ENCODE measurements at regions not wholly inside any gene's neighbourhood (a gene's known extent, or its start where the extent isn't known, plus 50 kb on each side); places are given as distances from the start of the nearest gene placed in this dataset.

- DNase-seq = no peak
These were observed 58.8 kb downstream of the SPRY1 start for GRCh38 chr4:123455360-123455759.

DNA sequence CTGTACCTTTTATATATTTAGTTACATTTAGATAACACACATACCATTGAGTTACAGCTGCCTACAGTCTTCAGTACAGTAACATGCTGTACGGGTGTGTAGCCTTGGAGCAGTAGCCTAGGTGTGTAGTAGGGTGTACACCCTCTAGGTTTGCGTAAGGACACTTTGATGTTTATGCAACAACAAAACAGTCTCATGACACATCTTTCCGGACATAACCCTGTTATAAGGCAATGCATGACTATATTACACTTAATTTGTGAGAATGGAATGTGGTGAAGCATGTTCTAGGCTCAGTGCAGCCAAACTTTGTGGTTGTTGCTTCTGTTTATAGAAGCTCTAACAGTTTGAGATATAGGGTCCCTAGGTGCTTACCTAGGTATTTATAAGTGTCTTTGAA is 65.4 kb downstream of the SPRY1 start:
- no peak for DNase-seq

GRCh38 chr4:123463869-123464268 is 67.3 kb downstream of the SPRY1 start:
- DNase-seq = no peak

DNA sequence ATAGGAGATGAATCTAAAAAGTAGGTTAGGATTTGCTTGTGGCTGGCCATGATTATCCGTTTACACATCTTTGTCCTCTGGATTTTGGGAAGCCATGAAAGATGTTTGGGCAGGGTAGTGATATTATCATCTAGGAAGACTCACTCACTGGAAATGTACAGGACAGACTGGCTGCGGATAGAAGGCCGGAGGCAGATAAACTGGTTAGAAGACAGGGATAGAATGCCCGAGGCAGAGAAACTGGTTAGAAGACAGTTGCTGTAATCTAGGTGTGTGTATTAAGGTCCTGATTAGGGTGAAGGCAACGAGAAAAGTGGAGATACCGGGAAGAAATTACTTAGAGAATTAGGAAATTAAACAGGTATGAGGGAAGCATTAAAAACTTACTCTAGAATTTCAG is 68.8 kb downstream of the SPRY1 start:
- no peak for DNase-seq

DNA sequence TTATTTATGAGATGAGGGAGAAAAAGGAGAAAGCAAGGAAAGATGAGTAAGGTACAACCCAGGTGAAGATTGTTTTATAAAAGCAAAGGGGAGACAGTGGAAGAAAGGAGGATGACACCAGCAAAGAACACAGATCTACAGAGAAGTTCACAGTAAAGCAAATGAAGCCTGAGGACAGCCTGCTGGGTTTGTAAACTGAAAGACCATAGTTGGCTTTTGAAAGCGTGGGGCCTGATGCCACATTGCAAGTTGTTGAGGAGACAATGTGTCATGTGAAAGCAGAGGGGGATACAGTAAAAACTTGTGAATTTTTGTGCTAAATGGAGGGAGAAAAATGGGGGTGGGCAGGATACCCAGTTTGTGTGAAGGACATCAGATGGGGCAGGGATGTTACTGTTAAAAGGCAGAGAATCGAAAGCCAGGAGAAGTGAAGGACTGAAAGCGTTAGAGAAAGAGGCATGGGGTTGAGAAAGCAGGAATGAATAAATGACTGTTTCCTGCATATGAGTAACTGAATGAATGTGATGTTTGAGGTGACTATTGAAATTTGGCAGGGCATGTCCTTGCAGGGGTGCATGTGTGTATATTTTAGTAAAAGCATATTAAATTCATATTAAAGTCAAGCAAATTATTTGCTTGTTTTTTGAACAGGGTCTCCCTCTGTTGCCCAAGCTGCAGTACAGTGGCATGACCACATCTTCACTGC is 69.6 kb downstream of the SPRY1 start:
- no peak for DNase-seq

- DNase-seq = no peak
These were observed 72.0 kb downstream of the SPRY1 start for GRCh38 chr4:123468479-123469031.

DNA sequence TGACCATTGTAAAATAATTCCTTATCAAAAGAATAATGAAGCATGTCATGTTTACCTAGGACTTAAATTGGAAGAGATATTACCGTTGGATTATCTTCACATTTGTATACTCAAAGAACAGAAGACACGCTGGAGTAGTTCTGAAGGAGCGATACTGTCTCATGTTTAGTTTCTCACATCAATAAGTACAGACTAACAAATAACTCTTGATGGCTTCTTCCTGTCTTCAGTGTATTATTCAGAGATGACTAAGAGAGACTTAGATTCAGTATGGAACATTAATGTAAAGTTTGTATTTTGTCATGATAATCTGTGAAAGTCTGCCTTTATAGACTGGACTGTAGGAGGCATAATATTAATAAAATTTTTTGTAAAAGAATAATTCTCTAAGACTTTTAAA is 72.7 kb downstream of the SPRY1 start:
- no peak for DNase-seq

GRCh38 chr4:123469696-123470095 is 73.1 kb downstream of the SPRY1 start:
- DNase-seq = no peak

- no peak for DNase-seq
These were observed 74.0 kb downstream of the SPRY1 start for GRCh38 chr4:123470640-123471039.

DNA sequence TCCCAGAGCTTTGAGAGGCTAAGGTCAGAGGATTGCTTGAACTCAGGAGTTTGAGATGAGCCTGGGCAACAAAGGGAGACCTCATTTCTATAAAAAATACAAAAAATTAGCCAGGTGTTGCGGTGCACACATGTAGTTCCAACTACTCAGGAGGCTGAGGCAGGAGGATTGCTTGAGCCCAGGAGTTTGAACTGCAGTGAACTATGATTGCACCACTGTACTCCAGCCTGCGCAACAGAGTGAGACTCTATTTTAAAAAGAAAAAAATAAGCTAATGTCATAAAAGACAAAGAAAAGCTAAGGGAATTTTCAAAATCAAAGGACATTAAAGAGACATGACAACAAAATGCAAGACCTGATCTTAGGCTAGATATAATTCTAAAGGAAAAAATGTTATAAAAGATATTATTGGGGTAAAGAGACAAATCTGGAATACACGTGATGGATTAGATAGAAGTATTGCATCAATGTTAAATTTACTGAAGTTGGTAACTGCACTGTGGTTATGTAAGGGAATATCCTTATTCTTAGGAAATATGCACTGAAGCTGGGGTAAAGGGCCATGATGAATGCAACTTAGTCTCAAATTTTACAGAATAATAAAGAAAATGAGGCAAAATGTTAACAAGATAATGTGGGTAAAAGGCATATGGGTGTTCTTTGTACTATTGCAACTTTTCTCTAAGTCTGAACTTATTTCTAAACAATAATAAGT is 75.2 kb downstream of the SPRY1 start:
- DNase-seq = no peak

DNA sequence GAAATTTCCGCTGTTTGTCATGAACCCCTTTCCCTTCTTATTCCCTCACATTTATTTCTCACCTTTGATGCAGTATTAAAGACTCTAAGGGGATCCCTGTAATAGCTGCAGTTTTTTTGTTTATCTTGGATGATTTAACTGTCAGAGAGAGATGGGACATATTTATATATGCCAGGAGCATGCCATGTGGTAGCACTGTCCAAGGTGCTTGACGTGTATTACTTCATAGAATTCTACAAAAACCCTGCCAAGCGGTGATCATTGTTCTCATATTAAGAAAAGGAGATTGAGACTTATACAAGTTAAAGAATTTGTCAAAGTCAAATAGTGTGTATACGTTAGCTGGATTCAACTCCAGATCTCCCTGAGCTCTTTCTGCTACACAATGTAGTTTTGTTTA is 78.2 kb downstream of the SPRY1 start:
- no peak for DNase-seq

DNA sequence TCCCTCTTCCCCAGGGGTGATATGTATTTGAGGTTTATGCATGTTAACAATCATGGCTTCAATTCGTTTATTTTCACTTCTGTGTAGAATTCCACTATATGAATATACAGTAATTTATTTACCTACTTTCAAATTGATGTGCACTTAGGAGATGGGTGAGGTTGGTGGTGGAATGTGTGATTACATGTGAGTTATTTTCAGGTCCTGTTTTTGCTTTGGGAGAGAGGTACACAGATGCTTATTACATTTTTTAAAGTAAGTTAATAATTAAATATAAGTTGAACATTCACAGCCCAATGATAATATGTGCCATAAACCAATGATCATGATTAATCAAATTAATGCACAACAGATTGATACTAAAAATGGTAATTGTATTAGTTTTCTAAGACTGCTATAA is 79.5 kb downstream of the SPRY1 start:
- DNase-seq = no peak

DNA sequence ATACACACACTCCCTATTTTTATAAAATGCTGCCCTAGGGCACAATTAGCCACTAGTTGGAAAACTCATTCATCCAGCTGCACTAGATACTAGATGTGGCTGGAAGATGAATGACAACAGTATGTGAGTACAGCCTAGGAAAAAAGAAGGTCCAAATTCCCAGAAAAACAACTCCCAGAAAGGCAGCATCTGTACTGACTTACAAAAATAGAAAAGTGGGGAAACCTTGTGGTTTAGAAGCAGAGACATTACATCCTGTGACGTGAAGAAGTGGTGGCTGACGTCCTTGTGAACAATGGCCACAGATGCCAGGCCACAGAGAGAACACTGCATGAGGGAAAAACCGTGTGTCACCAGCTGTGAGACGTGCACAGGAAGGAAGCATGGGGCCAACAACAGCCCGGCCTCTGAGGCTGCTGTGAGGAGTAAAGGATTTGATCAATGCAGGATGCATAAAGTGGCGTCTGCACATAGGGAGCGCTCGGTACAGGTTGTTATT is 81.2 kb downstream of the SPRY1 start:
- DNase-seq = peak; percentile 7 to 9

GRCh38 chr4:123478859-123479345 is 82.3 kb downstream of the SPRY1 start:
- no peak for DNase-seq

- no peak for DNase-seq
These were observed 83.3 kb downstream of the SPRY1 start for GRCh38 chr4:123479944-123480343.

GRCh38 chr4:123480706-123481418 is 84.3 kb downstream of the SPRY1 start:
- DNase-seq = no peak

DNA sequence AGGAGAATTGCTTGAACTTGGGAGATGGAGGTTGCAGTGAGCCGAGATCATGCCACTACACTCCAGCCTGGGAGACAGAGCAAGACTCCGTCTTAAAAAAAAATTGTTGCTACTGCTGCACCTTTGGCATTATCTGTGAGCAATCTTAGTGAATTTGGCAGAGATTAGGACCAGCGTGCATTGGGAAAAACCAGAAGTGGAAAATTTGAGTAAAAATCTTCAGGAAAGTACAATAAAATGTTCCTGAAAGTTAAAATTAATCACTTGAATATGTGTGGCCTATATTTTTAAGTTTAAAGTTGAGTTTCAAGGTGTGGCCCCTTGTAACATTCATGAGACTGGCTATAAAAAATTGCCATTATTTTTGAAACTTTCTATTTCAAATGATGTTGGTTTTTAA is 85.1 kb downstream of the SPRY1 start:
- DNase-seq = no peak

DNA sequence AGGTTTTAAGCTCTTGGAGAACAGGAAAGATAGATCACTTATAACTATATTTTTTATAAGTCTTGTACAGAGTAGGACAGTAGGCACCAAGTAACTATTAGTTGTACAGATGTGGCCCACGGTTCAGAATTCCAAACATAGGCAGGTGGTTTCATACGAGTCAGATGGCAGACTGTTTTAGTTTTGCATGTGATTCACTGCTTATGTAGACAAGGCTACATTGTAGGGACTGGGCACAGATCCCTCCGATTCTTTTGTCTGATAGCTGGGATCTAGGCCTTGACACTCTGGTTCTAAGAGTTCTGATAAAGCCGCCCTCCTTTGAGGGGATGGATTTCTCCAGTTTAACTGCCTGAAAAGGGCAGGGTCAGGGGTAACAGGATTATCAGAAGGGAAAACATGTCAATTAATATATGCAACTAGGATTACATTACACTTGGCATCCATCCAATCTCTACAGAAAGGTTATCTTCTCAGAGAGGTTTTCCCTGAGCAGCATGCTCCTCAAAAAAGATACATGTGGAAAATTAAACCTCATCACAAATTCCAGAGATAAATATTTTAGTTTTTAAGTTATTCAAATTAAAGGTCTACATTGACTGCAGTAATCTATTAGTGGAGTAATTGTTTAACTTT is 87.8 kb downstream of the SPRY1 start:
- DNase-seq = no peak

GRCh38 chr4:123485601-123486000 is 89.0 kb downstream of the SPRY1 start:
- DNase-seq = no peak

- DNase-seq = no peak
These were observed 92.3 kb downstream of the SPRY1 start for GRCh38 chr4:123488916-123489315.

DNA sequence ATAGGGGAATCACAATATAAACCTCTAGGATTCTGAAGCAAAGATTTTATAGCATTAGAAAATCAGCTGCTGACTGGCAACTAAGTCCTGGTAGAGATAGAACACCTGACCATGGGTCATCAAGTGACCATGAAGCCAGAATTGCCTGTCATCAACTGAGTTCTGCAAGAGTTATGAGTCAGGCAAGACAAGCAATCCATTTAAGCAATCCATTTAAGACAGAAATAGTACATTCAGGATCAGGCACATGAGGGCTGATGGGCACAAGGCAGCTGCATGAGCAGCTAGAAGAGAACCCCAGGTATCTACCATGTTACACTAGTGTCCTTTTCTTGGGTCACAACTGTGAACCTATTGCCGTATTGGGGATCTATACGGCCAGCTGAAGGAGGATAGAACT is 98.9 kb downstream of the SPRY1 start:
- DNase-seq = no peak

DNA sequence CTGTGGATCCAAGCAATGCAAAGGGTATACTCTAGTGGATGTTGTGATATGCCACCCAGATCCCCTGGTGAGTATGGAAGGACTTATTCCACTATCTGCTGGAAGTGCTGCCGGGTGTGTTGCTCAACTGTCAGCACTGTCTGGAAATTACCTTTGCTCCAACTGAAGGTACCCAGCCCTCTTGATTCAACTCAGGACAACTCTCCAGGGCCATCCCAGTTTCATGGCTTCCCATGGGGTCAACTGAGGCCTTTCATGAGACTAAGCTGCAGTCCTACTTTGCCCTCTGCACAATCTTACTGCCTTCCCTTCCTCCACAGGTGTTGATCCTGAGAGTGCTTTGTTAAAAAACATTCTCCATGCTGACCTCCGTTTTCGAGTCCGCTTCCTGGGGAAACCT is 99.8 kb downstream of the SPRY1 start:
- DNase-seq = no peak

- no peak for DNase-seq
These were observed 100.7 kb downstream of the SPRY1 start for GRCh38 chr4:123497340-123497739.
